ENCODE measurements at regions not wholly inside any gene's neighbourhood (a gene's known extent, or its start where the extent isn't known, plus 50 kb on each side); places are given as distances from the start of the nearest gene placed in this dataset.

DNA sequence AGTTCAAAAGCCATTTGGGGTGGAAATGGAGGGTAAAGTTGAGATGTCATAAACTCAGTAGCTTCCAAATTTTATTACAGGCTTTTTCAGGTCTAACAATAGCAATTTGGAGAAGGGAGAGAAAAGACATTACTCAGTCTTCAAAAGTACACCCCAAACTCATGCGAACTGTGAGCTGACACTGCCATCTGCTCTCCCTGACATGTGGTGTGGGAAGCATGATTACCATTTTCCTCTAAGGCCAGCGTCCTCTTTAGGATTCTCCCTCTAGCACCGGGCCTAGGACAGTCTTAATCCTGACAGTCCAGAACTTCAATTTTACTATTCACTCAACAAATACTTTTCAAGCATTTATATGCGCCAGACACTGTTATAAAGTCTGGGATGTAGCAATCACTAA lies 536.0 kb upstream of the JARID2 start:
- Mint-ChIP-seq H3K4me1 (peaks cover 23% of the 10 kb centered on the region), H3K4me3 (no peak overlapping the region), H3K9me3 (no peaks in the 10 kb centered on the region), H3K27me3 (ENCODE audit: low read depth) (no peaks in the 10 kb centered on the region), H3K27ac (no peak overlapping the region), H3K36me3 (no peaks in the 10 kb centered on the region)
- POLR2A ChIA-PET: no interaction called here
- DNase-seq (ENCODE audit: low spot score): no peak
- CTCF ChIA-PET: interaction anchor here (0.9 to 1.5 kb wide), 3 partner anchors 8 to 680 kb away, joined by 3 to 11 read pairs (median 3); no protein-coding TSS in a partner anchor
- TF ChIP-seq, protein P1, sequence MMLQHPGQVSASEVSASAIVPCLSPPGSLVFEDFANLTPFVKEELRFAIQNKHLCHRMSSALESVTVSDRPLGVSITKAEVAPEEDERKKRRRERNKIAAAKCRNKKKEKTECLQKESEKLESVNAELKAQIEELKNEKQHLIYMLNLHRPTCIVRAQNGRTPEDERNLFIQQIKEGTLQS (CRISPR knock-in tag; conservative IDR thresholded peaks at IDR 0.05): no peak
- TF ChIP-seq FOXJ3 (CRISPR knock-in tag; IDR thresholded peaks at IDR 0.05; ENCODE audit: borderline replicate concordance): no peak
- TF ChIP-seq, protein P2, sequence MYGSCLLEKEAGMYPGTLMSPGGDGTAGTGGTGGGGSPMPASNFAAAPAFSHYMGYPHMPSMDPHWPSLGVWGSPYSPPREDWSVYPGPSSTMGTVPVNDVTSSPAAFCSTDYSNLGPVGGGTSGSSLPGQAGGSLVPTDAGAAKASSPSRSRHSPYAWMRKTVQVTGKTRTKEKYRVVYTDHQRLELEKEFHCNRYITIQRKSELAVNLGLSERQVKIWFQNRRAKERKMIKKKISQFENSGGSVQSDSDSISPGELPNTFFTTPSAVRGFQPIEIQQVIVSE (CRISPR knock-in tag; IDR thresholded peaks at IDR 0.05; ENCODE audit: borderline replicate concordance): no peak
- TF ChIP-seq GTF2I (CRISPR knock-in tag; conservative IDR thresholded peaks at IDR 0.05): no peak
- TF ChIP-seq, protein P3, sequence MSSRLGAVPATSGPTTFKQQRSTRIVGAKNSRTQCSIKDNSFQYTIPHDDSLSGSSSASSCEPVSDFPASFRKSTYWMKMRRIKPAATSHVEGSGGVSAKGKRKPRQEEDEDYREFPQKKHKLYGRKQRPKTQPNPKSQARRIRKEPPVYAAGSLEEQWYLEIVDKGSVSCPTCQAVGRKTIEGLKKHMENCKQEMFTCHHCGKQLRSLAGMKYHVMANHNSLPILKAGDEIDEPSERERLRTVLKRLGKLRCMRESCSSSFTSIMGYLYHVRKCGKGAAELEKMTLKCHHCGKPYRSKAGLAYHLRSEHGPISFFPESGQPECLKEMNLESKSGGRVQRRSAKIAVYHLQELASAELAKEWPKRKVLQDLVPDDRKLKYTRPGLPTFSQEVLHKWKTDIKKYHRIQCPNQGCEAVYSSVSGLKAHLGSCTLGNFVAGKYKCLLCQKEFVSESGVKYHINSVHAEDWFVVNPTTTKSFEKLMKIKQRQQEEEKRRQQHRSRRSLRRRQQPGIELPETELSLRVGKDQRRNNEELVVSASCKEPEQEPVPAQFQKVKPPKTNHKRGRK (CRISPR knock-in tag; IDR thresholded peaks at IDR 0.05; ENCODE audit: borderline replicate concordance): no peak
- TF ChIP-seq, protein P4, sequence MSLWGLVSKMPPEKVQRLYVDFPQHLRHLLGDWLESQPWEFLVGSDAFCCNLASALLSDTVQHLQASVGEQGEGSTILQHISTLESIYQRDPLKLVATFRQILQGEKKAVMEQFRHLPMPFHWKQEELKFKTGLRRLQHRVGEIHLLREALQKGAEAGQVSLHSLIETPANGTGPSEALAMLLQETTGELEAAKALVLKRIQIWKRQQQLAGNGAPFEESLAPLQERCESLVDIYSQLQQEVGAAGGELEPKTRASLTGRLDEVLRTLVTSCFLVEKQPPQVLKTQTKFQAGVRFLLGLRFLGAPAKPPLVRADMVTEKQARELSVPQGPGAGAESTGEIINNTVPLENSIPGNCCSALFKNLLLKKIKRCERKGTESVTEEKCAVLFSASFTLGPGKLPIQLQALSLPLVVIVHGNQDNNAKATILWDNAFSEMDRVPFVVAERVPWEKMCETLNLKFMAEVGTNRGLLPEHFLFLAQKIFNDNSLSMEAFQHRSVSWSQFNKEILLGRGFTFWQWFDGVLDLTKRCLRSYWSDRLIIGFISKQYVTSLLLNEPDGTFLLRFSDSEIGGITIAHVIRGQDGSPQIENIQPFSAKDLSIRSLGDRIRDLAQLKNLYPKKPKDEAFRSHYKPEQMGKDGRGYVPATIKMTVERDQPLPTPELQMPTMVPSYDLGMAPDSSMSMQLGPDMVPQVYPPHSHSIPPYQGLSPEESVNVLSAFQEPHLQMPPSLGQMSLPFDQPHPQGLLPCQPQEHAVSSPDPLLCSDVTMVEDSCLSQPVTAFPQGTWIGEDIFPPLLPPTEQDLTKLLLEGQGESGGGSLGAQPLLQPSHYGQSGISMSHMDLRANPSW (CRISPR knock-in tag; conservative IDR thresholded peaks at IDR 0.05; ENCODE audit: low read depth): no peak
- TF ChIP-seq ZNF671 (CRISPR knock-in tag; IDR thresholded peaks at IDR 0.05): no peak
- no peak for ATAC-seq

DNA sequence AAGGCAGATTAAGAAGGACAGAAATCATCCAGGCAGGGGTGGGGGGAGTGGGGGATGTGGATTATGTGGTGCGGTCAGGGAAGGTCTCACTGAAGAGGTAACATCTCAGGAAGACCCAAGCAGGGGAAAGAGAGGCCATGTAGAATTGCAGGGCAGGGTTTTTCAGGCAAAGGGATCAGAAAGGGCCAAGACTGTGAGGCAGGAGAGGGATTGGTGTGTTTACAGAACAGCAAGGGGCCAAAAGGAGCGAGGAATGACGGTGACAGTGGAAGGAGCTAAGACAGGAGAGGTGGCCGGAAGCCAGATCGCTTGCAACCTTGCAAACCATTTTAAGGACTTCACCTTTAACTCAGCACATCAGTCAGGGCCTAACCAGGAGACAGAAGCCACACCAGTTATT lies 535.4 kb upstream of the JARID2 start:
- no peaks in the 10 kb centered on the region for H3K9me3 Mint-ChIP-seq
- peaks cover 27% of the 10 kb centered on the region for H3K4me1 Mint-ChIP-seq
- no peak overlapping the region for H3K27ac Mint-ChIP-seq
- H3K27me3 Mint-ChIP-seq (ENCODE audit: low read depth): no peaks in the 10 kb centered on the region
- ChIA-PET CTCF (interaction anchor here (0.9 to 1.7 kb wide), 8 partner anchors 9 to 680 kb away, joined by 3 to 11 read pairs (median 4); no protein-coding TSS in a partner anchor), POLR2A (no interaction called here)
- TF ChIP-seq GTF2I (CRISPR knock-in tag; conservative IDR thresholded peaks at IDR 0.05) (no peak), FOXJ3 (CRISPR knock-in tag; IDR thresholded peaks at IDR 0.05; ENCODE audit: borderline replicate concordance) (no peak), CREM (CRISPR knock-in tag; IDR thresholded peaks at IDR 0.05) (no peak), GABPB1 (CRISPR knock-in tag; IDR thresholded peaks at IDR 0.05) (no peak), HMGA2 (CRISPR knock-in tag; IDR thresholded peaks at IDR 0.05) (no peak), ZNF671 (CRISPR knock-in tag; IDR thresholded peaks at IDR 0.05) (no peak), ZNF232 (CRISPR knock-in tag; IDR thresholded peaks at IDR 0.05) (no peak), ZNF219 (CRISPR knock-in tag; IDR thresholded peaks at IDR 0.05; ENCODE audit: borderline replicate concordance) (no peak)
- TF ChIP-seq, protein P5, sequence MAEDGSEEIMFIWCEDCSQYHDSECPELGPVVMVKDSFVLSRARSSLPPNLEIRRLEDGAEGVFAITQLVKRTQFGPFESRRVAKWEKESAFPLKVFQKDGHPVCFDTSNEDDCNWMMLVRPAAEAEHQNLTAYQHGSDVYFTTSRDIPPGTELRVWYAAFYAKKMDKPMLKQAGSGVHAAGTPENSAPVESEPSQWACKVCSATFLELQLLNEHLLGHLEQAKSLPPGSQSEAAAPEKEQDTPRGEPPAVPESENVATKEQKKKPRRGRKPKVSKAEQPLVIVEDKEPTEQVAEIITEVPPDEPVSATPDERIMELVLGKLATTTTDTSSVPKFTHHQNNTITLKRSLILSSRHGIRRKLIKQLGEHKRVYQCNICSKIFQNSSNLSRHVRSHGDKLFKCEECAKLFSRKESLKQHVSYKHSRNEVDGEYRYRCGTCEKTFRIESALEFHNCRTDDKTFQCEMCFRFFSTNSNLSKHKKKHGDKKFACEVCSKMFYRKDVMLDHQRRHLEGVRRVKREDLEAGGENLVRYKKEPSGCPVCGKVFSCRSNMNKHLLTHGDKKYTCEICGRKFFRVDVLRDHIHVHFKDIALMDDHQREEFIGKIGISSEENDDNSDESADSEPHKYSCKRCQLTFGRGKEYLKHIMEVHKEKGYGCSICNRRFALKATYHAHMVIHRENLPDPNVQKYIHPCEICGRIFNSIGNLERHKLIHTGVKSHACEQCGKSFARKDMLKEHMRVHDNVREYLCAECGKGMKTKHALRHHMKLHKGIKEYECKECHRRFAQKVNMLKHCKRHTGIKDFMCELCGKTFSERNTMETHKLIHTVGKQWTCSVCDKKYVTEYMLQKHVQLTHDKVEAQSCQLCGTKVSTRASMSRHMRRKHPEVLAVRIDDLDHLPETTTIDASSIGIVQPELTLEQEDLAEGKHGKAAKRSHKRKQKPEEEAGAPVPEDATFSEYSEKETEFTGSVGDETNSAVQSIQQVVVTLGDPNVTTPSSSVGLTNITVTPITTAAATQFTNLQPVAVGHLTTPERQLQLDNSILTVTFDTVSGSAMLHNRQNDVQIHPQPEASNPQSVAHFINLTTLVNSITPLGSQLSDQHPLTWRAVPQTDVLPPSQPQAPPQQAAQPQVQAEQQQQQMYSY (CRISPR knock-in tag; IDR thresholded peaks at IDR 0.05): no peak
- TF ChIP-seq, protein P6, sequence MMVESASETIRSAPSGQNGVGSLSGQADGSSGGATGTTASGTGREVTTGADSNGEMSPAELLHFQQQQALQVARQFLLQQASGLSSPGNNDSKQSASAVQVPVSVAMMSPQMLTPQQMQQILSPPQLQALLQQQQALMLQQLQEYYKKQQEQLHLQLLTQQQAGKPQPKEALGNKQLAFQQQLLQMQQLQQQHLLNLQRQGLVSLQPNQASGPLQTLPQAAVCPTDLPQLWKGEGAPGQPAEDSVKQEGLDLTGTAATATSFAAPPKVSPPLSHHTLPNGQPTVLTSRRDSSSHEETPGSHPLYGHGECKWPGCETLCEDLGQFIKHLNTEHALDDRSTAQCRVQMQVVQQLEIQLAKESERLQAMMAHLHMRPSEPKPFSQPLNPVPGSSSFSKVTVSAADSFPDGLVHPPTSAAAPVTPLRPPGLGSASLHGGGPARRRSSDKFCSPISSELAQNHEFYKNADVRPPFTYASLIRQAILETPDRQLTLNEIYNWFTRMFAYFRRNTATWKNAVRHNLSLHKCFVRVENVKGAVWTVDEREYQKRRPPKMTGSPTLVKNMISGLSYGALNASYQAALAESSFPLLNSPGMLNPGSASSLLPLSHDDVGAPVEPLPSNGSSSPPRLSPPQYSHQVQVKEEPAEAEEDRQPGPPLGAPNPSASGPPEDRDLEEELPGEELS (CRISPR knock-in tag; IDR thresholded peaks at IDR 0.05): no peak
- TF ChIP-seq, protein P7, sequence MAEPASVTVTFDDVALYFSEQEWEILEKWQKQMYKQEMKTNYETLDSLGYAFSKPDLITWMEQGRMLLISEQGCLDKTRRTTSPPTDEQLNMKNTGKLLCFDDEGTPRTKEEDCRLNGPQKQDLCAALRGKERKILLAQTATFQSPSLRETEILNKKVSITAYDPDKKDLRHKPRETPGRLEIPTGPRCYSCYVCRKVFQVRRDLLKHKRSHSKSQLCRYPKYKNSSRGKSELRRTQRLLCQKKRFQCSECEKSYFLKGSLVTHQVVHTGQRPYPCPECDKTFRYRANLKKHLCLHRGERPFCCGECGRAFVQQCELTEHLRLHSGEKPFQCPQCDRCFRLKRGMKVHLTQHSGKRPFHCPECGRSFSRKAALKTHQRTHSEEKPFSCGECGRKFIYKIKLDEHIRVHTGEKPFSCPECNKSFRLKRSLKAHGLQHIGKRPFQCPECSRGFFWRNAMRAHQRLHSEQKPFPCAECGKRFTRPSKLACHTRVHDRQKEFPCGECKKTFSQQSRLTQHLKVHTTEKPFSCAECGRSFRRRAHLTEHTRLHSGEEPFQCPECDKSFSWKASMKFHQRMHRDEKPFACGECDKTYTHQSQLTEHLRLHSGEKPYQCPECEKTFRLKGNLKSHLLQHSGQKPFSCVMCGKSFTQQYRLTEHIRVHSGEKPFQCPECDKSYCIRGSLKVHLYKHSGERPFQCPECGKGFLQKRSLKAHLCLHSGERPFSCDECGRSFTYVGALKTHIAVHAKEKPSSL (CRISPR knock-in tag; conservative IDR thresholded peaks at IDR 0.05): no peak
- TF ChIP-seq, protein P8, sequence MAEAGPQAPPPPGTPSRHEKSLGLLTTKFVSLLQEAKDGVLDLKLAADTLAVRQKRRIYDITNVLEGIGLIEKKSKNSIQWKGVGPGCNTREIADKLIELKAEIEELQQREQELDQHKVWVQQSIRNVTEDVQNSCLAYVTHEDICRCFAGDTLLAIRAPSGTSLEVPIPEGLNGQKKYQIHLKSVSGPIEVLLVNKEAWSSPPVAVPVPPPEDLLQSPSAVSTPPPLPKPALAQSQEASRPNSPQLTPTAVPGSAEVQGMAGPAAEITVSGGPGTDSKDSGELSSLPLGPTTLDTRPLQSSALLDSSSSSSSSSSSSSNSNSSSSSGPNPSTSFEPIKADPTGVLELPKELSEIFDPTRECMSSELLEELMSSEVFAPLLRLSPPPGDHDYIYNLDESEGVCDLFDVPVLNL (CRISPR knock-in tag; IDR thresholded peaks at IDR 0.05; ENCODE audit: borderline replicate concordance, low read depth): no peak
- DNase-seq (ENCODE audit: low spot score) (no peak), ATAC-seq (no peak)
- no peak overlapping the region for H3K4me3 Mint-ChIP-seq
- H3K36me3 Mint-ChIP-seq: no peaks in the 10 kb centered on the region
